Muscle of leg (tissue), 3 donors: ENCODE measurements at regions not wholly inside any gene's neighbourhood (a gene's known extent, or its start where the extent isn't known, plus 50 kb on each side); places are given as distances from the start of the nearest gene placed in this dataset.

Source experiments
- DNase-seq: peaks from one replicate; pipeline ENCODE4 v3.0.0; 2013
- H3K27ac ChIP-seq: one replicate; pipeline ENCODE4 v1.5.1; 2013; ENCODE audit warnings: mild to moderate bottlenecking, low read length, control low read depth
- H3K27me3 ChIP-seq: one replicate; pipeline ENCODE4 v1.6.1; 2013; ENCODE audit warnings: low read length; ENCODE audit not compliant: control insufficient read depth, insufficient read depth
- H3K36me3 ChIP-seq: one replicate; pipeline ENCODE4 v1.6.1; 2013; ENCODE audit warnings: low read length; ENCODE audit not compliant: control insufficient read depth, insufficient read depth
- H3K4me1 ChIP-seq: one replicate; pipeline ENCODE4 v1.6.1; 2013; ENCODE audit warnings: low read length; ENCODE audit not compliant: control insufficient read depth, insufficient read depth
- H3K4me3 ChIP-seq: one replicate; pipeline ENCODE4 v1.5.1; 2013; ENCODE audit warnings: low read length, control low read depth
- H3K9me3 ChIP-seq: replicated peaks from 2 replicates; pipeline ENCODE4 v1.6.1; 2013; ENCODE audit warnings: low read depth, low read length; ENCODE audit not compliant: control insufficient read depth
- WGBS: methylation state at CpG from one replicate; pipeline ENCODE4 v1.1.5; 2013; ENCODE audit warnings: missing lambda C conversion rate; ENCODE audit not compliant: insufficient coverage; 5-methylcytosine and 5-hydroxymethylcytosine counted together

GRCh38 chr11:69232821-69233743, 60.9 kb upstream of the MYEOV start:
- WGBS: 89% methylated on average over 17 of the region's 19 CpGs
- Histone ChIP-seq H3K4me1 (no peaks in the 10 kb centered on the region), H3K27ac (no peak overlapping the region), H3K9me3 (no peaks in the 10 kb centered on the region), H3K4me3 (no peak overlapping the region), H3K27me3 (peaks cover 3% of the 10 kb centered on the region), H3K36me3 (no peaks in the 10 kb centered on the region)
- no peak for DNase-seq

GRCh38 chr11:69233744-69234570, 60.0 kb upstream of the MYEOV start:
- Histone ChIP-seq H3K4me1 (no peaks in the 10 kb centered on the region), H3K36me3 (no peaks in the 10 kb centered on the region), H3K27me3 (peaks cover 3% of the 10 kb centered on the region), H3K27ac (no peak overlapping the region), H3K4me3 (no peak overlapping the region), H3K9me3 (no peaks in the 10 kb centered on the region)
- WGBS: 82% methylated on average over 21 of the region's 26 CpGs
- DNase-seq: no peak

GRCh38 chr11:69234740-69235710, 58.9 kb upstream of the MYEOV start:
- WGBS: 92% methylated on average over 7 of the region's 11 CpGs
- Histone ChIP-seq H3K9me3 (no peaks in the 10 kb centered on the region), H3K27ac (no peak overlapping the region), H3K27me3 (peaks cover under 1% of the 10 kb centered on the region), H3K36me3 (no peaks in the 10 kb centered on the region), H3K4me1 (no peaks in the 10 kb centered on the region), H3K4me3 (no peak overlapping the region)
- DNase-seq: no peak

- H3K36me3 ChIP-seq: no peaks in the 10 kb centered on the region
- no peaks in the 10 kb centered on the region for H3K9me3 ChIP-seq
- WGBS: no CpG with 5 or more reads among the region's 5 CpGs
- no peak overlapping the region for H3K27ac ChIP-seq
- H3K27me3 ChIP-seq: peaks cover 2% of the 10 kb centered on the region
- no peak for DNase-seq
- peaks cover 5% of the 10 kb centered on the region for H3K4me1 ChIP-seq
- H3K4me3 ChIP-seq: no peak overlapping the region
These were observed 55.2 kb upstream of the MYEOV start for GRCh38 chr11:69238573-69239351.

- WGBS: 92% methylated on average over 9 of the region's 10 CpGs
- no peak for DNase-seq
- Histone ChIP-seq H3K4me1 (peaks cover 5% of the 10 kb centered on the region), H3K36me3 (no peaks in the 10 kb centered on the region), H3K27ac (no peak overlapping the region), H3K4me3 (no peak overlapping the region), H3K9me3 (no peaks in the 10 kb centered on the region), H3K27me3 (peaks cover 2% of the 10 kb centered on the region)
These were observed 54.3 kb upstream of the MYEOV start for GRCh38 chr11:69239641-69240040.

GRCh38 chr11:69240332-69241074, 53.5 kb upstream of the MYEOV start:
- no peak overlapping the region for H3K27ac ChIP-seq
- no peaks in the 10 kb centered on the region for H3K9me3 ChIP-seq
- H3K4me1 ChIP-seq: peaks cover 5% of the 10 kb centered on the region
- WGBS: 94% methylated on average over 4 of the region's 7 CpGs
- H3K4me3 ChIP-seq: no peak overlapping the region
- no peak for DNase-seq
- no peaks in the 10 kb centered on the region for H3K36me3 ChIP-seq
- peaks cover 2% of the 10 kb centered on the region for H3K27me3 ChIP-seq

GRCh38 chr11:69241075-69241740, 52.7 kb upstream of the MYEOV start:
- 69% methylated on average over 4 of the region's 6 CpGs for WGBS
- no peak for DNase-seq
- H3K9me3 ChIP-seq: no peaks in the 10 kb centered on the region

GRCh38 chr11:69241844-69242243, 52.1 kb upstream of the MYEOV start:
- Histone ChIP-seq H3K27me3 (peaks cover 2% of the 10 kb centered on the region), H3K27ac (no peak overlapping the region), H3K4me3 (no peak overlapping the region), H3K9me3 (no peaks in the 10 kb centered on the region), H3K36me3 (no peaks in the 10 kb centered on the region), H3K4me1 (peaks cover 5% of the 10 kb centered on the region)
- WGBS: no CpG with 5 or more reads among the region's 4 CpGs
- no peak for DNase-seq

More at GRCh38 chr11:69241075-69241740, 52.7 kb upstream of the MYEOV start:
- H3K27me3 ChIP-seq: peaks cover 2% of the 10 kb centered on the region
- H3K36me3 ChIP-seq: no peaks in the 10 kb centered on the region
- H3K27ac ChIP-seq: no peak overlapping the region
- H3K4me1 ChIP-seq: peaks cover 5% of the 10 kb centered on the region
- no peak overlapping the region for H3K4me3 ChIP-seq
